ENCODE measurements at regions not wholly inside any gene's neighbourhood (a gene's known extent, or its start where the extent isn't known, plus 50 kb on each side); places are given as distances from the start of the nearest gene placed in this dataset.

DNA sequence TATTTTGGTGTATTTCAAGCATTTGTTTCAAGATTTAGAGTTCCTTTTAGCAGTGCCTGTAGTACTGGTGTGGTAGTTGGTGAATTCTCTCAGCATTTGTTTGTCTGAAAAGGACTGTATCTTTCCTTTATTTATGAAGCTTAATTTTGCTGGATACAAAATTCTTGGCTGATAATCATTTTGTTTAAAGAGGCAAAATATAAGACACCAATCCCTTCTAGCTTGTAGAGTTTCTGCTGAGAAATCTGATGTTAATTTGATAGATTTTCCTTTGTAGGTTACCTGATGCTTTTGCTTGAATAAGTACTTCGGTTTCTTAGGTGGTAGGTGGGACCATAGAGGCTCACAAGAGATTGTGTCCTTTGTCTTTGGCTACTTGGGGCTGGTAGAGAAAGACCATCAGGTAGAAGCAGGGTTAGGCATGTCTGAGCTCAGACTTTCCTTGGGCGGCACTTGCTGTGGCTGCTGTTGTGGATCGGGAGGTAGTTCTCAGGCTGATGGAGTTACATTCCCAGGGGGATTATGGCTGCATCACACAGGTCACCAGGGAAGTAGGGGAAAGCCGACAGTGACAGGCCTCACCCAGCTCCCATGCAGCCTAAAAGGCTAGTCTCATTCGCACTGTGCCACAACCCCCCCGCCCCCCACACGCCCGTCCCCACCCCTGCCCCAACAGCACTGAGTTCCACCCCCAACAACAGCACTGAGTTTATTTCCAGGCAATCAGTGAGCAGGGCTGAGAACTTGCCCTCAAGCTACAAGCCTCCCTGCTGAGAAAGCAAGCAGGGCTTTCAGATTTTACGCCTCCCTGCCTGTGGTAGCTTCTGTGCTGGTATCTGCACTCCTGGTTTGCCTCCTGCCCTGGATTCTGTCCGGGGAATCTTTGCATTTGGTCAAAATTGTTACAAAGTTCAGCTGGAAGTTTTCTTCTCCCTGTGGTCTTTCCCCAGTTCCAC lies 127.1 kb upstream of the GLRA1 start:
- DNase-seq (ENCODE audit: low spot score) = no peak

DNA sequence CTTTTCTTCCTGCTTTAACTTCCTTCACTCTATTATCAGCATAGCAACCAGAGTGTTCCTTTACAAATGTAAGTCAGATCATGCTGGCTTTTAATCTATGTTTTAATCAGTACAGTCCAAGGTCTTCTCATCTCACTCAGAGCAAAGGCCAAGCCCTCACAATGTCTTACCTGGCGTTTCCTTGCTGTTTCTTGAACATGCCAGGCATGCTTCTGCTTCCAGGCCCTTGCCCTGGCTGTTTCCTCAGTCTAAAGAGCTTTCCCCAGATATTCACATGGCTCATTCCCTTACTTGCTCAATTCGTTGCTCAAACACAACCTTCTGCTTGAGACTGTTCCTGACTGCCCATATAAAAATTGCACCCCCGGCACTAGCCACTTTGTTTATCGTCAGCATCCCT lies 121.7 kb upstream of the GLRA1 start:
- DNase-seq (ENCODE audit: low spot score) = no peak

DNA sequence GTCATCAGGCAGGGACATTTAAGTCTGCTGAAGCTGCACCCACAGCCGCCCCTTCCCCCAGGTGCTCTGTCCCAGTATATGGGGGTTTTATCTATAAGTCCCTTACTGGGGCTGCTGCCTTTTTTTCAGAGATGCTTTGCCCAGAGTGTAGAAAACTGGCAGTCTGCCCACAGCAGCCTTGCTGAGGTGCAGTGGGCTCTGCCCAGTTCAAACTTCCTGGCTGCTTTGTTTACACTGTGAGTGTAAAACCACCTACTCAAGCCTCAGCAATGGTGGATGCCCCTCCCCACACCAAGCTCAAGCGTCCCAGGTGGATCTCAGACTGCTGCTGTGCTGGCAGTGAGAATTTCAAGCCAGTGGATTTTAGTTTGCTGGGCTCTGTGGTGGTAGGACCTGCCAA lies 114.2 kb upstream of the GLRA1 start:
- DNase-seq (ENCODE audit: low spot score) = peak; percentile 25

DNA sequence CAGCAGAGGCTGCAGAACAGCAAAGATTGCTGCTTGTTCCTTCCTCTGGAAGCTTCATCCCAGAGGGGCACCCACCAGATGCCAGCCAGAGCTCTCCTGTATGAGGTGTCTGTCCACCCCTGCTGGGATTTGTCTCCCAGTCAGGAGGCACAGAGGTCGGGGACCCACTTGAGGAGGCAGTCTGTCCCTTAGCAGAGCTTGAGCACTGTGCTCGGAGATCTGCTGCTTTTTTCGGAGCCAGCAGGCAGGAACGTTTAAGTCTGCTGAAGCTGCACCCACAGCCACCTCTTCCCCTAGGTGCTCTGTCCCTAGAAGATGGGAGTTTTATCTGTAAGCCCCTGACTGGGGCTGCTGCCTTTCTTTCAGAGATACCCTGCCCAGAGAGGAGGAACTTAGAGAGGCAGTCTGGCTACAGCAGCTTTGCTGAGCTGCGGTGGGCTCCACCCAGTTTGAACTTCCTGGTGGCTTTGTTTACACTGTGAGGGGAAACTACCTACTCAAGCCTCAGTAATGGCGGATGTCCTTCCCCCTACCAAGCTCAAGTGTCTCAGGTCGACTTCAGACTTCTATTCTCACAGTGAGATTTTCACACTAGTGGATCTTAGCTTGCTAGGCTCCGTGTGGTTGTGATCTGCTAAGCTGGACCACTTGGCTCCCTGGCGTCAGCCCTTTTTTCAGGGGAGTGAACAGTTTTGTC lies 101.8 kb upstream of the GLRA1 start:
- DNase-seq (ENCODE audit: low spot score) = peak; percentile 57

DNA sequence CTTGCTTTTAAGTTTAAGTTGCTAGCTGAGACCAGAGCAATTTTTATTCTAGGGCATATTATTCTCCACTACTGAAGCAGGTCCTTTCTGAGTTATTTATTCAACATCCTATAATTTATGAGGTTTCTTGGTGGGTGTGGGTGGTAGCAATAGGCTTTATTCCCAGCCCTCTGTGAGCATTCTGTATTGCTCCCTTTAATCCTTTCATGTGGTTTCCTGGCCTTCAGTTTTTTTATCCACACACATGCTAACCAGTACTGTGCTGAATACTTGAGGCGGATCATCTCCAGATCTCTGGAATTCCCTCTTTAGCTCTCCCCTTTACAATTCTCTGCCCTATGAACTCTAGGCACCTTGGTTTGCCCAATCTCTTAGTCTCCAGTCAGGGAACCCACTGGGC lies 91.8 kb upstream of the GLRA1 start:
- no peak for DNase-seq (ENCODE audit: low spot score)

DNA sequence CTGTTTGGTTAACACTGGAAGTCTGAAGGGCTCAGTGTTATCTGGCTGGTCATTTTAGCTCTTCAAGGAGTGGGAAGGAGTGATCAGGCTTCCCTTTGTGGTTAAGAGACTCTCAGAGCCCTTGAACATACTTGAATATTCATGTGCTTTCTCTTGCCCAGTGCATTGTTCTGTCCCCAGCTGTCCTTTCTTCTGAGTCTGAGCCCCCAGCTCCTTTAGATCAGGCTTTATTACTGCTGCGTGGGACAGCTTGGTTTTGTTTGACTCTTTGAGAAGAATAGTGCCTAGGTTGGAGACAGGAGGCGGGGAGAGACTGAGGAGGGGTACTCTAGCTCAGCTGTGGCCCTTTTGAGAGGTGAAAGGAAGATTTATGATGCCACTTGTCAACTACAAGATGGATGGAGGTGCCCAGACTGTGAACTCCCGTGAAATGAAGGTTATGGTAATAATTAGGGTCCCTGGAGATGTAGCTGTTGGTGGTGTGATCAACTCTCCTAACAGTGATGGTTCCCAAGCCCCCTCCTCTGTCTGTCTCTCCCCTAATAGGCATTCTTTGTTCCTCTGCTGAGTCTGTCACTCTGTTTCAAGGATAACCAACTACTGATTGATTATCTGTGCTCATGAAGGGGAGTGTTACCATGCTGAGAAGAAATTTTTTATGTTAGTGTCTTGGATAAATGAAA lies 83.1 kb upstream of the GLRA1 start:
- DNase-seq (ENCODE audit: low spot score) = no peak

DNA sequence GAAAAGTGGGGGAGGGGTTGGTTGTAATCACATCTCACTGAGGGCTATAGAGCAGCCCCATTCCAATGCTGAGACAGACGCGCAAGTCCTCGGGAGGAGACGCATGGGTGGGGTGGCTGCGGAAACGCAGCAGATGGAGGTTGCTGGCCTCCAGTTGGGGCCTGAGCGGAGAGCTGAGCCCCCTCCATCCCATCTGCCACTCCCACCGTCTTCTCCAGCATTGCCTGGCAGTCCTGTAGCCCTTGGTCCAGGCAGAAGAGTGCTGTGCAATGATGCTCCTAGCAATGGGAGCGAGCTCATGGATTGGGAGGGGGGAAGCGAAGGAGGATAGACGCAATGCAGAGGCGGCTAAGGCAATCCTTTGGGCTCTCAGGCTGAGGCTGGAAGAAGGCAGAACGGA lies 79.4 kb upstream of the GLRA1 start:
- no peak for DNase-seq (ENCODE audit: low spot score)

Data from CD4-positive, alpha-beta T cell treated with Interleukin-15 for 4 hours (primary cell).